CD4-positive, alpha-beta T cell treated with Interferon gamma for 1 hour (primary cell): ENCODE measurements at regions not wholly inside any gene's neighbourhood (a gene's known extent, or its start where the extent isn't known, plus 50 kb on each side); places are given as distances from the start of the nearest gene placed in this dataset.
"Not testable (repeated sequence)": the region's sequence is repeated elsewhere in the genome, so short reads cannot be mapped to it uniquely, and the experiment has no call there.

Source experiments
- DNase-seq: peaks from one replicate; pipeline ENCODE4 v3.0.0-alpha.2; 2020

GRCh38 chr15:22519213-22519612 lies 60.5 kb downstream of the GOLGA6L22 start:
- not testable (repeated sequence) for DNase-seq

- not testable (repeated sequence) for DNase-seq
These were observed 67.8 kb downstream of the GOLGA6L22 start for GRCh38 chr15:22526537-22526936.

- DNase-seq, result not testable (repeated sequence)
These were observed 68.3 kb downstream of the GOLGA6L22 start for GRCh38 chr15:22527016-22527415.

GRCh38 chr15:22529200-22529599 lies 70.5 kb downstream of the GOLGA6L22 start:
- not testable (repeated sequence) for DNase-seq

GRCh38 chr15:22559701-22560100 lies 101.0 kb downstream of the GOLGA6L22 start:
- DNase-seq, result not testable (repeated sequence)

GRCh38 chr15:22561716-22562115 lies 103.0 kb downstream of the GOLGA6L22 start:
- DNase-seq, result not testable (repeated sequence)

- not testable (repeated sequence) for DNase-seq
These were observed 107.8 kb downstream of the GOLGA6L22 start for GRCh38 chr15:22566510-22566909.

- DNase-seq, result not testable (repeated sequence)
These were observed 110.8 kb downstream of the GOLGA6L22 start for GRCh38 chr15:22569486-22569885.

GRCh38 chr15:22572152-22572735 lies 113.5 kb downstream of the GOLGA6L22 start:
- not testable (repeated sequence) for DNase-seq

GRCh38 chr15:22572792-22573191 lies 114.1 kb downstream of the GOLGA6L22 start:
- DNase-seq, result not testable (repeated sequence)

GRCh38 chr15:22577828-22578227 lies 119.1 kb downstream of the GOLGA6L22 start:
- DNase-seq, result not testable (repeated sequence)

- DNase-seq, result not testable (repeated sequence)
These were observed 120.5 kb downstream of the GOLGA6L22 start for GRCh38 chr15:22579213-22579612.

- DNase-seq, result not testable (repeated sequence)
These were observed 128.7 kb downstream of the GOLGA6L22 start for GRCh38 chr15:22587391-22587790.

- DNase-seq, result not testable (repeated sequence)
These were observed 139.8 kb downstream of the GOLGA6L22 start for GRCh38 chr15:22598552-22598951.

- DNase-seq, result not testable (repeated sequence)
These were observed 141.0 kb downstream of the GOLGA6L22 start for GRCh38 chr15:22599526-22600320.

- DNase-seq, result not testable (repeated sequence)
These were observed 158.3 kb downstream of the GOLGA6L22 start for GRCh38 chr15:22616976-22617375.

- not testable (repeated sequence) for DNase-seq
These were observed 154.7 kb upstream of the NIPA1 start for GRCh38 chr15:22631789-22632188.

- DNase-seq, result not testable (repeated sequence)
These were observed 146.5 kb upstream of the NIPA1 start for GRCh38 chr15:22639983-22640382.

GRCh38 chr15:22649458-22649857 lies 137.0 kb upstream of the NIPA1 start:
- DNase-seq, result not testable (repeated sequence)

- not testable (repeated sequence) for DNase-seq
These were observed 135.3 kb upstream of the NIPA1 start for GRCh38 chr15:22651179-22651578.

- peak; percentile 27 for DNase-seq
These were observed 122.0 kb upstream of the NIPA1 start for GRCh38 chr15:22664294-22665058.

GRCh38 chr15:22665059-22665702 lies 121.3 kb upstream of the NIPA1 start:
- DNase-seq, result not testable (repeated sequence)

GRCh38 chr15:22665711-22666110 lies 120.7 kb upstream of the NIPA1 start:
- not testable (repeated sequence) for DNase-seq
